Spleen (tissue), 11 donors: ENCODE measurements at regions not wholly inside any gene's neighbourhood (a gene's known extent, or its start where the extent isn't known, plus 50 kb on each side); places are given as distances from the start of the nearest gene placed in this dataset.
A peak's percentile ranks its signal among the peaks of the same experiment; 100 is the strongest.

Experiments
- DNase-seq: peaks from one replicate; pipeline ENCODE4 v3.0.0-alpha.2; 2020
- H3K27ac ChIP-seq, 8 donors: fragments of 200-600 bp; sonication (generic) in 7 of 8; 1 replicate in 4 of 8; 2 replicates in 4 of 8; pipeline versions ENCODE4 v1.5.0 to v1.8.0; 2016 to 2021; ENCODE audit warnings: inconsistent platforms in 4 of 8, mild to moderate bottlenecking in 4 of 8, moderate library complexity in 1 of 8
- H3K27me3 ChIP-seq, 7 donors: fragments of 200-600 bp; sonication (generic) in 6 of 7; replicated peaks in 1 of 7; 1 replicate in 4 of 7; 2 replicates in 3 of 7; pipeline versions ENCODE4 v1.5.0 to v1.8.0; 2016 to 2021; ENCODE audit warnings: inconsistent platforms in 3 of 7, mild to moderate bottlenecking in 1 of 7
- H3K36me3 ChIP-seq, 6 donors: fragments of 200-600 bp; sonication (generic) in 5 of 6; 1 replicate in 4 of 6; 2 replicates in 2 of 6; pipeline versions ENCODE4 v1.5.0 to v1.8.0; 2016 to 2021; ENCODE audit warnings: inconsistent platforms in 2 of 6
- H3K4me1 ChIP-seq, 6 donors: fragments of 200-600 bp; sonication (generic) in 5 of 6; 1 replicate in 3 of 6; 2 replicates in 3 of 6; pipeline versions ENCODE4 v1.5.0 to v1.8.0; 2016 to 2021; ENCODE audit warnings: inconsistent platforms in 3 of 6
- H3K4me3 ChIP-seq, 8 donors: fragments of 200-600 bp; sonication (generic) in 7 of 8; 1 replicate in 4 of 8; 2 replicates in 4 of 8; pipeline versions ENCODE4 v1.5.0 to v1.8.0; 2016 to 2021; ENCODE audit warnings: inconsistent platforms in 4 of 8, mild to moderate bottlenecking in 4 of 8, moderate library complexity in 2 of 8
- H3K9me3 ChIP-seq, 8 donors: fragments of 200-600 bp; sonication (generic) in 7 of 8; 1 replicate in 4 of 8; 2 replicates in 4 of 8; pipeline versions ENCODE4 v1.5.0 to v1.8.0; 2016 to 2021; ENCODE audit warnings: inconsistent platforms in 4 of 8
- CTCF ChIP-seq, 11 experiments: fragments of 200-600 bp in 7 of 11; fragments of 450-650 bp in 4 of 11; sonication (generic) in 4 of 11; IDR thresholded peaks in 8 of 11; conservative IDR thresholded peaks in 3 of 11; 1 replicate in 7 of 11; 2 replicates in 4 of 11; pipeline versions ENCODE4 v1.4.0 to v1.8.0; 2016 to 2021; ENCODE audit warnings: antibody characterized with exemption in 11 of 11, inconsistent platforms in 4 of 11, mild to moderate bottlenecking in 1 of 11
- POLR2A ChIP-seq, 3 donors: fragments of 450-650 bp; IDR thresholded peaks; one replicate each; pipeline ENCODE4 v1.5.1; 2017; ENCODE audit warnings: antibody characterized with exemption in 3 of 3, mild to moderate bottlenecking in 1 of 3
- POLR2AphosphoS5 ChIP-seq, 3 donors: sonication (generic); formaldehyde crosslinking; IDR thresholded peaks; one replicate each; pipeline ENCODE4 v1.5.1; 2017; ENCODE audit warnings: antibody characterized with exemption in 3 of 3
- WGBS, 5 donors: extraction: QIAGEN DNeasy Blood & Tissue Kit in 3 of 5; methylation state at CpG; one replicate each; pipeline versions ENCODE4 v1.1.5 to v1.1.7; 2013 to 2018; 5-methylcytosine and 5-hydroxymethylcytosine counted together
- intact Hi-C: fragments of 100-400 bp; cut with DNase I; formaldehyde crosslinking; loops from one replicate; pipeline ENCODE4 v1.15.0; 2023; ENCODE audit warnings: low total_unique reads
- donor health status: healthy with polysubstance abuse.
- donor health status: DM: no; HTN: no; CAD: no; lungs with moderate emphysema.
- donor health status: DM: no; HTN: no; CAD: no.
- donor health status: Bipolar disorder and iron deficiency.
- donor health status: healthy.
- donor health status: DM: no; HTN: no; CAD: no.
- donor health status: DM: yes; HTN: yes; CAD: no.

GRCh38 chr7:25595996-25596395 is 367.7 kb upstream of the NPVF start:
- no peak for DNase-seq
- intact Hi-C loops, result loop anchor here (5.0 kb wide), 1 partner anchor 141 kb away; no protein-coding TSS in a partner anchor
- H3K4me3 ChIP-seq, result no peak overlapping the region
- H3K27ac ChIP-seq, result no peak overlapping the region
- WGBS, 5 donors, result 91 to 96% (median 93%) methylated on average over 2 of the region's 2 CpGs
- no peaks in the 10 kb centered on the region for H3K27me3 ChIP-seq
- no peaks in the 10 kb centered on the region for H3K36me3 ChIP-seq
- H3K4me1 ChIP-seq, result peaks cover 0 to 9% (median 0%) of the 10 kb centered on the region in 6 donors
- H3K9me3 ChIP-seq, result no peaks in the 10 kb centered on the region
- no peak for TF ChIP-seq POLR2A (IDR thresholded peaks at IDR 0.05)

- WGBS, 5 donors, result 86 to 91% (median 90%) methylated on average over 9 of the region's 9 CpGs
- TF ChIP-seq CTCF (IDR thresholded peaks at IDR 0.05 in 8 of 11, conservative IDR thresholded peaks at IDR 0.05 in 3 of 11) (no peak), POLR2A (IDR thresholded peaks at IDR 0.05) (no peak), POLR2AphosphoS5 (IDR thresholded peaks at IDR 0.05) (no peak)
- DNase-seq, result no peak
- no peak overlapping the region for H3K27ac ChIP-seq
- H3K36me3 ChIP-seq, result no peaks in the 10 kb centered on the region
- no peaks in the 10 kb centered on the region for H3K9me3 ChIP-seq
- peaks cover 0 to 9% (median 0%) of the 10 kb centered on the region in 6 donors for H3K4me1 ChIP-seq
- intact Hi-C loops, result loop anchor here (5.0 kb wide), 1 partner anchor 141 kb away; no protein-coding TSS in a partner anchor
- H3K4me3 ChIP-seq, result no peak overlapping the region
- H3K27me3 ChIP-seq, result no peaks in the 10 kb centered on the region
Measured at GRCh38 chr7:25596443-25596842, 368.2 kb upstream of the NPVF start.

GRCh38 chr7:25597946-25598345 is 369.7 kb upstream of the NPVF start:
- Histone ChIP-seq H3K36me3 (no peaks in the 10 kb centered on the region), H3K9me3 (no peaks in the 10 kb centered on the region), H3K4me1 (peaks cover 0 to 14% (median 2%) of the 10 kb centered on the region in 6 donors), H3K4me3 (no peak overlapping the region), H3K27me3 (peaks cover 0 to 7% (median 0%) of the 10 kb centered on the region in 7 donors), H3K27ac (peak overlapping the region in 4 of 8 donors; percentile 20 to 43 (median 34))
- no peak for DNase-seq
- WGBS, 5 donors, result 24 to 46% (median 31%) methylated on average over 5 of the region's 5 CpGs
- TF ChIP-seq POLR2A (IDR thresholded peaks at IDR 0.05), result no peak
- TF ChIP-seq CTCF (IDR thresholded peaks at IDR 0.05 in 8 of 11, conservative IDR thresholded peaks at IDR 0.05 in 3 of 11), result no peak
- TF ChIP-seq POLR2AphosphoS5 (IDR thresholded peaks at IDR 0.05), result peak in 1 of 3 donors; percentile 13
- intact Hi-C loops, result loop anchor here (5.0 kb wide), 1 partner anchor 139 kb away; no protein-coding TSS in a partner anchor

- H3K9me3 ChIP-seq, result no peaks in the 10 kb centered on the region
- H3K27ac ChIP-seq, result peak overlapping the region in 1 of 8 donors; percentile 43
- H3K27me3 ChIP-seq, result peaks cover 0 to 7% (median 0%) of the 10 kb centered on the region in 7 donors
- TF ChIP-seq POLR2AphosphoS5 (IDR thresholded peaks at IDR 0.05) (no peak), POLR2A (IDR thresholded peaks at IDR 0.05) (no peak), CTCF (IDR thresholded peaks at IDR 0.05 in 8 of 11, conservative IDR thresholded peaks at IDR 0.05 in 3 of 11) (no peak)
- peaks cover 0 to 14% (median 2%) of the 10 kb centered on the region in 6 donors for H3K4me1 ChIP-seq
- H3K4me3 ChIP-seq, result no peak overlapping the region
- no peak for DNase-seq
- 87 to 96% (median 90%) methylated on average over 5 of the region's 5 CpGs for WGBS, 5 donors
- intact Hi-C loops, result loop anchor here (5.0 kb wide), 1 partner anchor 139 kb away; no protein-coding TSS in a partner anchor
- H3K36me3 ChIP-seq, result no peaks in the 10 kb centered on the region
Measured at GRCh38 chr7:25598765-25599164, 370.5 kb upstream of the NPVF start.
